ENCODE measurements at regions not wholly inside any gene's neighbourhood (a gene's known extent, or its start where the extent isn't known, plus 50 kb on each side); places are given as distances from the start of the nearest gene placed in this dataset.

DNA sequence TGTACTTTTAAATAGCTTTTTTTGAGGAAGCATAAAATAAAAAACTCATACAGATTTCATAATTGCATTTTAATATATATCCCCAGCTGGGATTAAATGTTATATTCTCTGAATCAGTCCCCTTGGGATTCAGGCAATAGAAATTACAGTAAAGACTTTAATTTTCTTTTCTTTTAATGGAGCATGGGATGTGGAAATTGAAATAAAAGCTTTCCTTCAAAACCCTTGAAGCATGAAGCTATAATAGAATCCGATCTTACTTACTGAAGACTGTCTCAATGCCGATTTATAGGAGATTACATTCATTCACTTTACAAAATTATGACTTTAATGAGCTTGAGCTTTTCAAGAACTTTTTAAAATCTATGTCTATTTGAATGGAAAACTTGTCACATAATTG is 243.4 kb downstream of the SPRY2 start:
- intact Hi-C loops (cut with DNase I; ENCODE audit: low total_unique reads): no loop called here
- no peaks in the 10 kb centered on the region for H3K4me1 ChIP-seq

DNA sequence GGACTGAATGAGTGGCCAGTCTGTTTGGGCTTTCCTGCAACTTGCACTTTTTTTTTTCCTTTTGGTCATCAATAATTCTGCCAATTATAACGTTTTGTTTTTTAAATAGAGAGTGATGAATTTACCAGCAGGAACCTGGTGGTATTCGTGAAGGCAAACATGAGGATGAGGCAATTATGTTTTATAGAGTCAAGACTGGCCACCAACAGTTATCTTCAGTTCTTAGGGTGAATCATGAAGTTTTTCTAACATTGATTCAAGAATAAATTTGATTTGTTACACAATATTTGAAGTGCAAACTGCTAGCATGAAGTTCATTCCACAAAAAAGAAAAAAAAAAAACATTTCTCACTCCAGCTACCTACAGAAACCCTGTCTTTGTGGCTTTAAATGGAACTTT is 244.5 kb downstream of the SPRY2 start:
- DNase-seq: no peak
- WGBS, 5 donors: 66 to 77% (median 75%) methylated on average over 2 of the region's 2 CpGs
- TF ChIP-seq, protein P1, sequence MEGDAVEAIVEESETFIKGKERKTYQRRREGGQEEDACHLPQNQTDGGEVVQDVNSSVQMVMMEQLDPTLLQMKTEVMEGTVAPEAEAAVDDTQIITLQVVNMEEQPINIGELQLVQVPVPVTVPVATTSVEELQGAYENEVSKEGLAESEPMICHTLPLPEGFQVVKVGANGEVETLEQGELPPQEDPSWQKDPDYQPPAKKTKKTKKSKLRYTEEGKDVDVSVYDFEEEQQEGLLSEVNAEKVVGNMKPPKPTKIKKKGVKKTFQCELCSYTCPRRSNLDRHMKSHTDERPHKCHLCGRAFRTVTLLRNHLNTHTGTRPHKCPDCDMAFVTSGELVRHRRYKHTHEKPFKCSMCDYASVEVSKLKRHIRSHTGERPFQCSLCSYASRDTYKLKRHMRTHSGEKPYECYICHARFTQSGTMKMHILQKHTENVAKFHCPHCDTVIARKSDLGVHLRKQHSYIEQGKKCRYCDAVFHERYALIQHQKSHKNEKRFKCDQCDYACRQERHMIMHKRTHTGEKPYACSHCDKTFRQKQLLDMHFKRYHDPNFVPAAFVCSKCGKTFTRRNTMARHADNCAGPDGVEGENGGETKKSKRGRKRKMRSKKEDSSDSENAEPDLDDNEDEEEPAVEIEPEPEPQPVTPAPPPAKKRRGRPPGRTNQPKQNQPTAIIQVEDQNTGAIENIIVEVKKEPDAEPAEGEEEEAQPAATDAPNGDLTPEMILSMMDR (IDR thresholded peaks at IDR 0.05 in 8 of 11, conservative IDR thresholded peaks at IDR 0.05 in 3 of 11): no peak
- TF ChIP-seq POLR2A (IDR thresholded peaks at IDR 0.05) (no peak), POLR2AphosphoS5 (IDR thresholded peaks at IDR 0.05) (no peak)
- intact Hi-C loops (cut with DNase I; ENCODE audit: low total_unique reads): no loop called here
- H3K4me1 ChIP-seq: no peaks in the 10 kb centered on the region
- no peaks in the 10 kb centered on the region for H3K9me3 ChIP-seq
- H3K4me3 ChIP-seq: no peak overlapping the region
- no peaks in the 10 kb centered on the region for H3K27me3 ChIP-seq (replicated peaks in 1 of 7)
- H3K27ac ChIP-seq: no peak overlapping the region
- no peaks in the 10 kb centered on the region for H3K36me3 ChIP-seq

More for the DNA sequence above, 243.4 kb downstream of the SPRY2 start:
- H3K4me3 ChIP-seq: no peak overlapping the region
- no peaks in the 10 kb centered on the region for H3K27me3 ChIP-seq (replicated peaks in 1 of 7)
- no peaks in the 10 kb centered on the region for H3K9me3 ChIP-seq
- H3K36me3 ChIP-seq: no peaks in the 10 kb centered on the region
- TF ChIP-seq, protein P1 (IDR thresholded peaks at IDR 0.05 in 8 of 11, conservative IDR thresholded peaks at IDR 0.05 in 3 of 11): no peak
- no peak for TF ChIP-seq POLR2A (IDR thresholded peaks at IDR 0.05)
- no peak for TF ChIP-seq POLR2AphosphoS5 (IDR thresholded peaks at IDR 0.05)
- H3K27ac ChIP-seq: no peak overlapping the region
- WGBS, 5 donors: 94 to 100% (median 95%) methylated on average over 2 of the region's 2 CpGs
- no peak for DNase-seq

DNA sequence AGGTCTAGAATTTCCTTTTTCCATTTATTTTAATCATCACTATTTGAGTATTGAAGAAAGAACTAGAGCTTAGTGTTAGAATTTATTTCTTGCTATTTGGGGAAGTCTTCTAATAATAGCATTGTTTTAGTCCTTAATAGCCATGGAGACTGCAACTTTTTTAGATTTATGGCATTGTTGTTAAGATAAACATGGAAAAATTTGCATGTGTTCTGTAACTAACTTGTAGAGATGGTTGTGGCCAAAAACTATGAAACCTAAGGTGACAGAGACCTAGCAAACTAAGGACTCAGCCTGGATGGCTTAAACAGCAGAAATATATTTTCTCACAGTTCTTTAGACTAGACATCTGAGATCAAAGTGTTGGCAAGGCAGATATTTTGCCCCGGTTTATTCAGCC is 246.4 kb downstream of the SPRY2 start:
- Histone ChIP-seq H3K9me3 (no peaks in the 10 kb centered on the region), H3K27ac (no peak overlapping the region), H3K4me1 (no peaks in the 10 kb centered on the region), H3K4me3 (no peak overlapping the region), H3K27me3 (replicated peaks in 1 of 7) (no peaks in the 10 kb centered on the region), H3K36me3 (no peaks in the 10 kb centered on the region)
- intact Hi-C loops (cut with DNase I; ENCODE audit: low total_unique reads): no loop called here
- TF ChIP-seq, protein P1 (IDR thresholded peaks at IDR 0.05 in 8 of 11, conservative IDR thresholded peaks at IDR 0.05 in 3 of 11): no peak
- no peak for TF ChIP-seq POLR2A (IDR thresholded peaks at IDR 0.05)
- no peak for TF ChIP-seq POLR2AphosphoS5 (IDR thresholded peaks at IDR 0.05)
- 82 to 97% (median 89%) methylated on average over 1 of the region's 1 CpG for whole genome bisulfite sequencing, 5 donors
- DNase-seq: no peak

DNA sequence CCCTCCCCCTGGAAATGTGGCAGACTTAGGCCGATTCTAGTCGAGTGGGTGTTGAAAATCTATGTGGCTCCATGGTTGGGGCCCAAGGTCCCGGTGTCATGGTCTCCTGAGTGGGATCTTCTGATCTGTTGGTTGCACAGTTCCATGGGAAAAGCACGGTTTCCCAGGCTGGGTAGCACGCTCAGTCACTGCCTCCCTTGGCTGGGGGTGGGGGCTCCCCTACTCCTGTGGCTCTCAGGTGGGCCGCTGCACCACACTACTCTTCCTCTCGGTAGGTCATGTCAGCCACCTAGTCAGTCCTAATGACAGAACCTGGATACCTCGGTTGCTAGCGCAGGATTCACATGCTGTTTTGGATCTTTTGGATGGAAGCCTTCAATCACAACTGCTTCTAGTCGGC is 247.0 kb downstream of the SPRY2 start:
- WGBS, 5 donors: 88 to 98% (median 95%) methylated on average over 9 to 10 of the region's 10 CpGs
- H3K4me3 ChIP-seq: no peak overlapping the region
- H3K36me3 ChIP-seq: no peaks in the 10 kb centered on the region
- DNase-seq: no peak
- H3K27ac ChIP-seq: no peak overlapping the region
- H3K4me1 ChIP-seq: no peaks in the 10 kb centered on the region
- H3K27me3 ChIP-seq (replicated peaks in 1 of 7): no peaks in the 10 kb centered on the region
- no peak for TF ChIP-seq POLR2AphosphoS5 (IDR thresholded peaks at IDR 0.05)
- no peak for TF ChIP-seq POLR2A (IDR thresholded peaks at IDR 0.05)
- TF ChIP-seq, protein P1 (IDR thresholded peaks at IDR 0.05 in 8 of 11, conservative IDR thresholded peaks at IDR 0.05 in 3 of 11): no peak
- H3K9me3 ChIP-seq: no peaks in the 10 kb centered on the region
- intact Hi-C loops (cut with DNase I; ENCODE audit: low total_unique reads): no loop called here

Measured in spleen (tissue), 11 donors.